Brain microvascular endothelial cell (primary cell): ENCODE measurements at regions not wholly inside any gene's neighbourhood (a gene's known extent, or its start where the extent isn't known, plus 50 kb on each side); places are given as distances from the start of the nearest gene placed in this dataset.

Experiments used
- DNase-seq: peaks from one replicate; pipeline ENCODE4 v3.0.0-alpha.2; 2020
- H3K27ac ChIP-seq: fragments of 250-450 bp; sonication (Bioruptor Pico); 2 replicates; pipeline ENCODE4 v1.5.1; 2020; ENCODE audit warnings: mild to moderate bottlenecking, moderate library complexity
- H3K27me3 ChIP-seq: fragments of 250-450 bp; sonication (Bioruptor Pico); replicated peaks from 2 replicates; pipeline ENCODE4 v1.5.1; 2020; ENCODE audit warnings: mild to moderate bottlenecking
- H3K36me3 ChIP-seq: fragments of 250-450 bp; sonication (Bioruptor Pico); replicated peaks from 2 replicates; pipeline ENCODE4 v1.5.1; 2020; ENCODE audit warnings: mild to moderate bottlenecking
- H3K4me3 ChIP-seq: 2 replicates; pipeline ENCODE4 v1.5.1; 2011; ENCODE audit warnings: low read depth, mild to moderate bottlenecking, control low read depth, low read length, moderate library complexity
- in situ Hi-C: cut with HindIII; loops from 2 replicates; pipeline ENCODE4 v1.10.0; 2017; ENCODE audit warnings: low sequenced_read_pairs, low pct_ligation_motif_present
- TF ChIP-seq, protein P1 (sequence below): IDR thresholded peaks from 2 replicates; pipeline ENCODE4 v1.5.1; 2011; ENCODE audit warnings: low read depth, mild to moderate bottlenecking, moderate library complexity, low read length, control low read depth, inconsistent platforms; ENCODE audit errors: missing control alignments

DNA sequence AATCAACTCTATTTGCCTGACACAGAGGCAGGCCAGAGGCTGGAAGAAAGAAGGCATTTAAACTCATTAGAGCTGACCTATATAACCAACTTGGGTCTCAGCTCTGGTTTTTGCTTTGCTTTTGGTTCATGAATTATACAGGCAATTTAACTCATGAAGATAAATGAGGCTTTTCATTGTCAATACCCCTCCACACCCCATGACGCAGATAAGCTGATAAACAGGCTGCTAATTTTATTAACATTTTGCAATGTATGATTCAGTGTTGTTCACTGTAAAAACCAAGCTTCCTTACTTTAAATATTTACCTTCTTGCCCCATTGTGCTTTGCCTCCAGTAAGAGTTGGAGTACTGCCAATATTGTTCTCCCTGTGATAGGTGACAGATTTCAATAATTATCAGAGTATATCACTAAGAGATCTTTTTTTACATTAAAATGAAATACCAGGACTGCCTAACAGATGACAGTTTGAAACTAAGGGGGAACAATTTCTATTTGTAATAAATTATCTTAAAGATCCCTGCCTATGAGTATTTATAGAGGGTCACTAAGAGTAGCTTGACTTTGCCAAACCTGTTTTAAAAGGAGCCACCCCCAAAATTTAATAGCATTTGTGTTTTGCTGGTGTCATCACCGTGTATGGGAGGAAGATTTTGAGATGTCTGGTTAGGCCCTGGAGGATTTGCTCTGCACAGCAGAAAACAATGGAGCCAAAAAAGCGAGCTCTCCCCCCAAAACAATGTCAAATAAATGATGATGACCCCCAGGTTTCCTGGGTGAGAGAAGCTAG is 472.7 kb upstream of the NBEA start:
- no peak overlapping the region for H3K27ac ChIP-seq
- in situ Hi-C loops: no loop called here
- no peak for DNase-seq

DNA sequence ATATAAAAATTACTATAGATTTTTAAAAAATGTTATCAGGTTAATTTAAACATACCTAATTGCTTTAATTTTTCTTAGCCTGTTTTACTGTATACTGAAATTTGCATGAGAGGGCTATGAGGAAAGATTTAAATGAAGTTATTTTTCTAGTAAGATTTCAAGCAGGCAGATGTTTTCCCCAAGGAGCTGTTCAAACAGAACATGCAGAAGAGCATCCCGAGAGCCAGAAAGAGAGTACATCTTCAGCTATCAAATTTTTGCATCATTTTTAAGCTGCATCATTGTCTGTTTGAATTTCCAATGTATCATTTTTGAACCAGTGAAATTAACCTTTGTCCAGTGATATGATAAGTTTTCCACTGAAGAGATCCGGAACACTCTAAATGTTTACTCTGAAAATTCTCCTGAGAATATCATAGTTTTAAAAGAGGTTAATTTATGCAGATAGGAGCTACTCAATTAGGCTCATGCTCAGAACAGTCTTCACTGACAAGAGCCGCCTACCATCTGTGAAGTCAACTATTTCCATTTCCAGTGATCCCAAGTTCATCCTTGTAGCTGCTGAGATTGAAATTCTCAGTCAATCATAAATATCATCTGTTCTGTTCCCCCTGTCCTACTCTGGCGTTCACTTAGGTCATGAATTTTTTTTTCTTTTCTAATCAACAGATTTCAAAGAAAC is 467.7 kb upstream of the NBEA start:
- Histone ChIP-seq H3K4me3 (no peak overlapping the region), H3K27me3 (no peaks in the 10 kb centered on the region), H3K36me3 (no peaks in the 10 kb centered on the region), H3K27ac (no peak overlapping the region)
- in situ Hi-C loops: no loop called here
- DNase-seq: no peak
- TF ChIP-seq, protein P1, sequence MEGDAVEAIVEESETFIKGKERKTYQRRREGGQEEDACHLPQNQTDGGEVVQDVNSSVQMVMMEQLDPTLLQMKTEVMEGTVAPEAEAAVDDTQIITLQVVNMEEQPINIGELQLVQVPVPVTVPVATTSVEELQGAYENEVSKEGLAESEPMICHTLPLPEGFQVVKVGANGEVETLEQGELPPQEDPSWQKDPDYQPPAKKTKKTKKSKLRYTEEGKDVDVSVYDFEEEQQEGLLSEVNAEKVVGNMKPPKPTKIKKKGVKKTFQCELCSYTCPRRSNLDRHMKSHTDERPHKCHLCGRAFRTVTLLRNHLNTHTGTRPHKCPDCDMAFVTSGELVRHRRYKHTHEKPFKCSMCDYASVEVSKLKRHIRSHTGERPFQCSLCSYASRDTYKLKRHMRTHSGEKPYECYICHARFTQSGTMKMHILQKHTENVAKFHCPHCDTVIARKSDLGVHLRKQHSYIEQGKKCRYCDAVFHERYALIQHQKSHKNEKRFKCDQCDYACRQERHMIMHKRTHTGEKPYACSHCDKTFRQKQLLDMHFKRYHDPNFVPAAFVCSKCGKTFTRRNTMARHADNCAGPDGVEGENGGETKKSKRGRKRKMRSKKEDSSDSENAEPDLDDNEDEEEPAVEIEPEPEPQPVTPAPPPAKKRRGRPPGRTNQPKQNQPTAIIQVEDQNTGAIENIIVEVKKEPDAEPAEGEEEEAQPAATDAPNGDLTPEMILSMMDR: no peak

More for the DNA sequence above, 472.7 kb upstream of the NBEA start:
- no peaks in the 10 kb centered on the region for H3K36me3 ChIP-seq
- no peak overlapping the region for H3K4me3 ChIP-seq
- H3K27me3 ChIP-seq: no peaks in the 10 kb centered on the region
- TF ChIP-seq, protein P1: no peak

GRCh38 chr13:34478376-34478775 is 463.7 kb upstream of the NBEA start:
- Histone ChIP-seq H3K27me3 (no peaks in the 10 kb centered on the region), H3K27ac (no peak overlapping the region), H3K36me3 (no peaks in the 10 kb centered on the region), H3K4me3 (no peak overlapping the region)
- TF ChIP-seq, protein P1: no peak
- in situ Hi-C loops: no loop called here
- DNase-seq: no peak

DNA sequence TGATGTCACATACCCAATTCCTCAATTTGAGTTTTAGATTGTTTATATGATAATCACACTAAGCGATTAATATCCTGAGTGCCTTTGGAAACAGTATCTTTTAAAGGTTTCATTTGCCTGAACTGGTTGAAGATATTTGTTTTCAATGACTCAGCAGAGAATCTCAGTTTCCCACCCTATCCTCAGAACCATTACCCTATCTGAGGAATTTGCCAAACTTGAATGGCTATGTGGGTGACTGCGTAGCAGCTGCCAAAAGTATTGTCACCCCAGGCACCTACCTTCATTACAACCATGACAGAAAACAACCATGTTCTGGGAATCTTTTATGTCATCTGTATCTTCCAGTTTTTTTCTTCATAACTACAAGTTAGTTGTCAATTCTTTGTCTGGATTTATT is 440.1 kb upstream of the NBEA start:
- in situ Hi-C loops: no loop called here
- Histone ChIP-seq H3K36me3 (no peaks in the 10 kb centered on the region), H3K4me3 (no peak overlapping the region), H3K27ac (no peak overlapping the region), H3K27me3 (no peaks in the 10 kb centered on the region)
- TF ChIP-seq, protein P1: no peak
- no peak for DNase-seq

DNA sequence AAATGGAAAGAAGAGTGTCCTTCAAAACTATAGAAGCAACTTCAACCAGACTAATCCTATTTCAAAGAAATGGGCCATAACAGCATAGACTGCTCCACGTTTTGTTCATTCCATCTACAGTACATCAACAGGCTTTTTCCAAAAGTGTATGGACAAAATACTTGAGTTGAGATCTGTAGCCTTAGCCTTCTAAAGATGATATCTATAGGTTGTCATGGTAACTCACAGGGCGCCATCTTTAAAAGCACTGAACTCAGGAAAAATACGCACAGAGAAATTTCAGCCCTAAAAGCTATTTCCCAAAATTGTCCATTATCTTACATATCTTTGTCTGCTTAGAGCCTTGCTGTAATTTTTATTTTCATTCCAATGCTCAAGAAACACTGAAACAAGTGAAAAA is 439.4 kb upstream of the NBEA start:
- no peak overlapping the region for H3K27ac ChIP-seq
- TF ChIP-seq, protein P1: no peak
- in situ Hi-C loops: no loop called here
- no peaks in the 10 kb centered on the region for H3K27me3 ChIP-seq
- no peak overlapping the region for H3K4me3 ChIP-seq
- no peaks in the 10 kb centered on the region for H3K36me3 ChIP-seq
- DNase-seq: no peak
